Osteocyte (in vitro differentiated cells): ENCODE measurements at regions not wholly inside any gene's neighbourhood (a gene's known extent, or its start where the extent isn't known, plus 50 kb on each side); places are given as distances from the start of the nearest gene placed in this dataset.

ENCODE experiments used
- DNase-seq: peaks from one replicate; pipeline ENCODE4 v3.0.0; 2021; ENCODE audit warnings: mixed read lengths; ENCODE audit not compliant: unreplicated experiment; ENCODE audit errors: extremely low spot score
- H3K27ac Mint-ChIP-seq: one replicate; pipeline ENCODE4 v1.8.0; 2021; ENCODE audit warnings: mild to moderate bottlenecking, mixed read lengths; ENCODE audit not compliant: unreplicated experiment
- H3K27me3 Mint-ChIP-seq: one replicate; pipeline ENCODE4 v1.8.0; 2021; ENCODE audit warnings: mixed read lengths; ENCODE audit not compliant: unreplicated experiment
- H3K36me3 Mint-ChIP-seq: one replicate; pipeline ENCODE4 v1.8.0; 2021; ENCODE audit warnings: mixed read lengths; ENCODE audit not compliant: unreplicated experiment
- H3K4me1 Mint-ChIP-seq: one replicate; pipeline ENCODE4 v1.8.0; 2021; ENCODE audit warnings: mixed read lengths; ENCODE audit not compliant: unreplicated experiment
- H3K4me3 Mint-ChIP-seq: one replicate; pipeline ENCODE4 v1.8.0; 2021; ENCODE audit warnings: mild to moderate bottlenecking, moderate library complexity, mixed read lengths; ENCODE audit not compliant: unreplicated experiment
- H3K9me3 Mint-ChIP-seq: one replicate; pipeline ENCODE4 v1.8.0; 2021; ENCODE audit warnings: mixed read lengths; ENCODE audit not compliant: unreplicated experiment
- CTCF ChIP-seq: fragments of 200-600 bp; sonication (generic); IDR thresholded peaks from 2 replicates; pipeline ENCODE4 v1.5.0; 2021; ENCODE audit warnings: antibody characterized with exemption, mild to moderate bottlenecking, moderate library complexity

- peak overlapping the region; percentile 41 for H3K4me3 Mint-ChIP-seq
- no peak for DNase-seq
- H3K27ac Mint-ChIP-seq: peak overlapping the region; percentile 99
- no peaks in the 10 kb centered on the region for H3K36me3 Mint-ChIP-seq
- H3K27me3 Mint-ChIP-seq: no peaks in the 10 kb centered on the region
- no peak for TF ChIP-seq CTCF
- no peaks in the 10 kb centered on the region for H3K9me3 Mint-ChIP-seq
- H3K4me1 Mint-ChIP-seq: peaks cover 61% of the 10 kb centered on the region
Measured at GRCh38 chr5:125411071-125411743, 664.8 kb upstream of the ZNF608 start.

GRCh38 chr5:125411744-125412560 lies 665.5 kb upstream of the ZNF608 start:
- Mint-ChIP-seq H3K27me3 (no peaks in the 10 kb centered on the region), H3K27ac (peak overlapping the region; percentile 99), H3K9me3 (no peaks in the 10 kb centered on the region), H3K4me3 (peak overlapping the region; percentile 41), H3K4me1 (peaks cover 61% of the 10 kb centered on the region), H3K36me3 (no peaks in the 10 kb centered on the region)
- DNase-seq: no peak
- TF ChIP-seq CTCF: no peak

GRCh38 chr5:125412561-125413495 lies 666.4 kb upstream of the ZNF608 start:
- peak overlapping the region; percentile 99 for H3K27ac Mint-ChIP-seq
- H3K27me3 Mint-ChIP-seq: no peaks in the 10 kb centered on the region
- peak; percentile 67 for TF ChIP-seq CTCF
- H3K4me3 Mint-ChIP-seq: peak overlapping the region; percentile 39
- DNase-seq: peak; percentile 89
- H3K9me3 Mint-ChIP-seq: no peaks in the 10 kb centered on the region
- no peaks in the 10 kb centered on the region for H3K36me3 Mint-ChIP-seq
- H3K4me1 Mint-ChIP-seq: peaks cover 61% of the 10 kb centered on the region

GRCh38 chr5:125413496-125414274 lies 667.2 kb upstream of the ZNF608 start:
- H3K27me3 Mint-ChIP-seq: no peaks in the 10 kb centered on the region
- no peaks in the 10 kb centered on the region for H3K36me3 Mint-ChIP-seq
- peaks cover 56% of the 10 kb centered on the region for H3K4me1 Mint-ChIP-seq
- peak overlapping the region; percentile 99 for H3K27ac Mint-ChIP-seq
- no peaks in the 10 kb centered on the region for H3K9me3 Mint-ChIP-seq
- H3K4me3 Mint-ChIP-seq: peak overlapping the region; percentile 27
- TF ChIP-seq CTCF: no peak
- no peak for DNase-seq
